ENCODE measurements at regions not wholly inside any gene's neighbourhood (a gene's known extent, or its start where the extent isn't known, plus 50 kb on each side); places are given as distances from the start of the nearest gene placed in this dataset.
"Not testable (repeated sequence)": the region's sequence is repeated elsewhere in the genome, so short reads cannot be mapped to it uniquely, and the experiment has no call there.

DNA sequence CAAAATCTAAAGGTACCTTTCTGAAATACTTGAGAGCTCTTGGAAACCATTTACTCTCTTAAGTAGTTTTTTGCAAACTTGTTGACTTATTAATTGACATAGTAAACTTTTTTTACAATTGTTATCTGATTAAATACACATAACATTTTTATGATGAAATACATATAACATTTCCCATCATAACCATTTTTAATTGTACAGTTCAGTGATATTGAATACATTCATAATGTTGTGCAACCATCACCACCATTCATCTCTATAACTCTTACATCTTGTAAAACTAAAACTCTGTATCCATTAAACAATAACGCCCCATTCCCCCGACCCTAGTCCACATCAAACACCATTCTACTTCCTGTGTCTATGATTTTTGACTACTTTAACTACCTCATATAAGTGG is 95.7 kb upstream of the ZNF648 start:
- Mint-ChIP-seq H3K36me3 (peaks cover 5% of the 10 kb centered on the region), H3K9me3 (peaks cover 16% of the 10 kb centered on the region), H3K27ac (no peak overlapping the region), H3K4me3 (no peak overlapping the region), H3K4me1 (peaks cover 5% of the 10 kb centered on the region), H3K27me3 (peaks cover 3% of the 10 kb centered on the region)

DNA sequence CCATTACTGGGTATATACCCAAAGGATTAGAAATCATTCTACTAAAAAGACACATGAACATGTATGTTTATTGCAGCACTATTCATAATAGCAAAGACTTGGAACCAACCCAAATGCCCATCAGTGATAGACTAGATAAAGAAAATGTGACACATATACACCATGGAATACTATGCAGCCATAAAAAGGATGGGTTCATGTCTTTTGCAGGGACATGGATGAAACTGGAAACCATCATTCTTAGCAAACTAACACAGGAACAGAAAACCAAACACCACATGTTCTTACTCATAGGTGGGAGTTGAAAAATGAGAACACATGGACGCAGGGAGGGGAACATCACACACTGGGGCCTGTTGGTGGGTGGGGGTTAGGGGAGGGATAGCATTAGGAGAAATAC is 92.9 kb upstream of the ZNF648 start:
- H3K4me1 Mint-ChIP-seq, H3K4me3 Mint-ChIP-seq, H3K27me3 Mint-ChIP-seq, H3K27ac Mint-ChIP-seq, H3K36me3 Mint-ChIP-seq: not testable (repeated sequence)
- H3K9me3 Mint-ChIP-seq = peaks cover 12% of the 10 kb centered on the region

DNA sequence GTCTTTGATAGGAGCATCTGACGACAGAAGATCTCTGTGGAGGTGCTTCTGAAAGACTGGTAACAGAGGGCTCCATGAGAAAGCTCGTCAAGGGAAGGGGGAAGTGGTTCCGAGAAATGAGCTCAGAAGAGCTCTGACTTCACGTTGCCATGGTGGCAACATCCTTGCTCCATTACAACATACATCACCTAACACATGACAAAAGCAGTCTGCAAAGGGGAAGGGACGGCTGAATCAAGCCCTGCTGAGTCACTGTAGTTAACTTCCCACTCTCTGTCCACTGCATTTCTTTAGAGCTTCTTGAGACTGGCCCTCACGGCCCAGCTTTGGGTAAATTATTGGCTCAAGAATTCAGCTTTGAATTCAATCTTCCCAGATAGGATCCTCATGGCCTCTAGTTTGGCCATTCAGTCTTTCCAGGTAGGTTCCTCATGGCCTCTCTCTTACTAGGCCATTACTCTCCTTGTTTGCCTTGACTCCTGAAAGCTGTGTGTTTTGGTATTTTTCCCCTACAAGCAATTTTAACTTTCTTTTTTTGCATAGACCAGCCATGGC is 88.0 kb upstream of the ZNF648 start:
- H3K36me3 Mint-ChIP-seq = peaks cover 2% of the 10 kb centered on the region
- peaks cover 12% of the 10 kb centered on the region for H3K4me1 Mint-ChIP-seq
- H3K9me3 Mint-ChIP-seq = no peaks in the 10 kb centered on the region
- no peaks in the 10 kb centered on the region for H3K27me3 Mint-ChIP-seq
- peak overlapping the region; percentile 47 for H3K27ac Mint-ChIP-seq
- H3K4me3 Mint-ChIP-seq = no peak overlapping the region

DNA sequence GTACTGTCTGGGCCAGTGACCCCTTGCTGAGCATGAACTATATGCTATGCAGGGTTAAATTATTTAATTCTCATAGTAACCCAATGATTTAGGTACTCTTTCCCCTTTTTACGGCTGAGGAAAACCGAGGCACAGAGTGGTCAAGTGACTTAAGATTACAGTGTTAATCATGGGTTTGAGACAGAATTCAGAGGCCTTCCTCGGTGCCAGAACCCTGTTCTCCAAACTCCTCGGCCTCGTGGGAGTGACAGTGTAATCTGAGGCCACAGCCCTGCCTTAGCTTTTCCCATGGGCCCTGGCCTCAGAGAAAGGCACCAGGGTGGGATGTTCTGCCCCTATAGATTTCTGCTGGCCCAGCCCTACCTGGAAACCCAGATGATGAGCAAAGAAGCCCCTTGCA is 86.4 kb upstream of the ZNF648 start:
- Mint-ChIP-seq H3K27me3 (no peaks in the 10 kb centered on the region), H3K9me3 (no peaks in the 10 kb centered on the region), H3K27ac (no peak overlapping the region), H3K4me3 (no peak overlapping the region), H3K4me1 (peaks cover 11% of the 10 kb centered on the region), H3K36me3 (peaks cover 2% of the 10 kb centered on the region)

DNA sequence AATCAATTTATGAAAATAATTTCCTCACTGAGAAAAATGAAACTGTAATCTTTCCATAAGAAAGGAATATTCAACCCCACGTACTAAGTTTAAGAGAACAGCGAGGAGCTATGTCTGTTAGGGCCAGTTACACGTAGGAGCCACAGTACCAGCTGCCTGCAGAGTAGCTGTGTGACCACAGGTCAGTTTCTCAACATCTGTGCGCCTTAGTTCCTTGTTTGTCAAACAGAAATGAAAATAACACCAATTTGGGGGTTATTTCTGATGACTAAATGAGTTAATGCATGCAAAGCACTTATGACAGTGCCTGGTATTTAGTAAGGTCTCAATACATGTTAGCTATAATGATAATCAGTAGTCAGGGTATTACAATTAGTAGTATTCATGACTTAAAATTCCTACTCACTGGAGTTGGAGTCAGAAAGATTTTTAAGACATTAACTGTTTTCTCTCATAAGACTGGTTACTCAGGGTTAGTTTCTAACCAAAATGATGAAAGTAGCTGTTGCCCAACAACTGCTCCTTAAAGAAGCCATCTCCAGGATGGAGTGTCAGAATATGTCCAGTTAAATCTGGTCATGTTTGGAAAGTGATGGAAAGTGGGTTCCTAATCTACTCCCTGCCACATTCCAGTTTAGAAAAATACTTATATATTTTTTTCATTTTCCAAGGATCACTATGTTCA is 85.8 kb upstream of the ZNF648 start:
- H3K36me3 Mint-ChIP-seq = no peaks in the 10 kb centered on the region
- no peak overlapping the region for H3K27ac Mint-ChIP-seq
- no peak overlapping the region for H3K4me3 Mint-ChIP-seq
- H3K4me1 Mint-ChIP-seq = peaks cover 12% of the 10 kb centered on the region
- no peaks in the 10 kb centered on the region for H3K9me3 Mint-ChIP-seq
- no peaks in the 10 kb centered on the region for H3K27me3 Mint-ChIP-seq

DNA sequence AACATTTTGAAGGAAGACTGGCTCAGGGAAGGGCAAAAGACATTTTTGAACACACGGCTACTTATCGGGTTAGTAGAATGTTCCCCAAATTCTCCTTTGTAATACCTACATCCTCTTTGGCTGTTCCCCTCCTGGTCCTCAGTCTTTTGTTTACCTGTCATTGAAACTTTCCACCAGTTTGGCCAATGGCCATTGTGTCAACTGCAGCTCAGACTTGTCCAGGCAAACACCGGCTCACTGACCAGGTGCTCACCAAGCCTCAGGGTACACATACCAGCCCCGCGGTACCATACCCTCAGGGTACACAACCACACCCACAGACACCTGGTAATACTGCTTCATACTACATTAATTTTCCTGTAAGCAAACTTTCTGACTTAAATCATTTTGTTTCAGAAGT is 84.8 kb upstream of the ZNF648 start:
- peaks cover 12% of the 10 kb centered on the region for H3K4me1 Mint-ChIP-seq
- no peak overlapping the region for H3K4me3 Mint-ChIP-seq
- no peak overlapping the region for H3K27ac Mint-ChIP-seq
- no peaks in the 10 kb centered on the region for H3K36me3 Mint-ChIP-seq
- no peaks in the 10 kb centered on the region for H3K9me3 Mint-ChIP-seq
- H3K27me3 Mint-ChIP-seq = no peaks in the 10 kb centered on the region

DNA sequence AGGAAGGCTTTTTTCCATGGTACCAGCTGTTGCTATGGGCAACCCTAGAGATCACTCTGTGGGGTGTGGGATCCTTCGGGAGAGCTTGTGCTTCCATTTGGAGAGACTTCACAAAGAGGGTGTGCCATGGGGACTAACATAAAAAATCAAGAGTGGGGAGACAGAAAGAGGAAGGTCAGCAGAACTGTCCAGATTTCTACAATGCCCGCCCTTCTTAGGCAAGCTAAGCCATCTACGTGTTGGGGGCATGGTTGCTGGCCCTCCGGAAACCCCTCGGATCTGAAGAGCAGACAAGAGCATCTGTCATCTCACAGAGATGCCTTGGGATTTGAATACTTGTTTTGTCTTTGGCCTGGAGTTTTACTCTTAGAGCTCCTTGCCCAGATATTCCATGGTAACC is 83.9 kb upstream of the ZNF648 start:
- no peak overlapping the region for H3K27ac Mint-ChIP-seq

DNA sequence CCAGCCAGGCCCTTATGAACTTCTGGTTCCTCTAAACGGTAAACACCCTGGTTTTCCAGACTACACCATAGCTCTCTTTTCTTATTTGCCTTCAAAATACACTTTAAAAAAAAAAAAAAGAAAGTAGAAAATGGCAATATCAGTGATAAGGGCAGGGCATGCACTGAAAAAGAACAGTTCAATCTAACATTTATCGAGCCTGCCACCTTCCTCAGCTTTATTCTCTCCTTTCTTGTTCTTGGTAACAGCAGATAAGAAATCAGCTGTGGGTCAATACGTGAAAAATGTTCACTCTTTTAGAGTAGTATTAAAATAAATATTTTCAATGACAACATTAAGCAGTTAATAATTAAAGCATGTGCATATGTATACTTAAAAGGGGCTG is 83.1 kb upstream of the ZNF648 start:
- no peak overlapping the region for H3K4me3 Mint-ChIP-seq
- peaks cover 1% of the 10 kb centered on the region for H3K27me3 Mint-ChIP-seq
- H3K9me3 Mint-ChIP-seq = no peaks in the 10 kb centered on the region
- H3K4me1 Mint-ChIP-seq = peaks cover 12% of the 10 kb centered on the region
- H3K27ac Mint-ChIP-seq = no peak overlapping the region
- H3K36me3 Mint-ChIP-seq = no peaks in the 10 kb centered on the region

More for the DNA sequence above, 83.9 kb upstream of the ZNF648 start:
- Mint-ChIP-seq H3K4me1 (peaks cover 12% of the 10 kb centered on the region), H3K4me3 (no peak overlapping the region), H3K27me3 (peaks cover 1% of the 10 kb centered on the region), H3K9me3 (no peaks in the 10 kb centered on the region), H3K36me3 (no peaks in the 10 kb centered on the region)

DNA sequence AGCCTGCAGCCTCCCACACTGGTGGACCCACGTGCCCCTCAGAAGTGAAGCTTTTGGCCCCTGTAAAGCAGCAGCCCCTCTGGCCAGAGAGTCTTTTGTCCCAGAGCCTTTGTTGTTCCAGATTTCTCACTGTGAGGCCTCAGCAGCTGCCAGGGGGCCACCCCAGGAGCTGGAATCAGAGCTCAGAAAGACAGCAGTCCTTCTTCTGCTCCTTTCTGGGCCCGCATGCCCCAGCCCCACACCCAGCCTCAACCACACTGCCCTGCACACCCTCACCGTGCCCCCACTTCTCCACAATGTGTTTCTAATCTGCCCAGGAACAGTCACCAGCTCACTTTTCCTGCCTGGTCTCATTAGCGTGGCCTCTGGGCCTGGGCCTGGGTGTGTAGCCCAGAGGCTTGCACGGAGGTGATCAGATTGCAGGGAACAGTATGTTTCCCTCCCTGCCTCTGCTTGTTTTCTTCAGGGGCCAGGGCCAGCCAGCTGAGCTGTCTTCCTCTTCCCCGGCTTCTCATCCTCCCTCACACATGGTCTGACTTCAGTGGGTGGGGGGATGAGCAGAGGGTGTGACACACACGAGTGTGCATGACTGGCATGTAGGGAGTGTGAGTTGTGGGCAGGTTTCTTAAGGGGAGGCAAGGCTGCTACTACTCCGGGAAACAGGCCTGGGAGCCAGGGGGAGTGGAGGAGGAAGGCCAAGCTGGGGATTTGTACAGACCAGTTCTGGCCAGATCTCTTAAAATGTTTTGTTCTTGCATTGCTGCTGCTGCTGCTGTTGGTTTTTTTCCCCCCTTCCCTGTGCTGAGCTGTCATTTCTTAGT is 82.5 kb upstream of the ZNF648 start:
- Mint-ChIP-seq H3K4me3 (no peak overlapping the region), H3K27me3 (peaks cover 1% of the 10 kb centered on the region), H3K4me1 (peaks cover 8% of the 10 kb centered on the region), H3K27ac (no peak overlapping the region), H3K9me3 (no peaks in the 10 kb centered on the region), H3K36me3 (no peaks in the 10 kb centered on the region)

DNA sequence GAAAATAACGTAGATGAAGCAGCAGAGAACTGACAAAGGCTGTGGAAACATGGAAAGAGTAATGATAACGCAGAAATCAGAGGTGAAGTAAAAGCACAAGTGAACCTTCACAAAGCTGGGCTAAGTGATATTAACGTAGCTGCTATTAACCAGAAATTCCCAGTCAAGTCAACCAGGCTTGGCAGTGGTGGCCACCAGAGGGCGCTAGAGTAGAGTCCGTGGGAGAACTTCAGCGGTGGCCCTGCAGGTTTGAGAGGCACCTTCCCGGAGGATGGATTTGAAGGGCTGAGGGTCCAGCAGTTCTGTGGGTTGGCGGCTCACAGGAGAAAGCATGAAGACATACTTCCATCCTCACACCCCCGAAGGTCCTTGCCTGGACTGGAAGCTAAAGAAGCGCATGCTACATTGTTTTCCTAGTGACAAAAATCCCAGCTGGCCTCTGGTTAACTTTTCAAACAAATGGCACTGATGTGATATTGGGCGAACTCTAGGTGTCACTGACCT is 81.7 kb upstream of the ZNF648 start:
- Mint-ChIP-seq H3K9me3 (no peaks in the 10 kb centered on the region), H3K27ac (no peak overlapping the region), H3K27me3 (peaks cover 1% of the 10 kb centered on the region), H3K4me1 (peaks cover 5% of the 10 kb centered on the region), H3K4me3 (no peak overlapping the region), H3K36me3 (no peaks in the 10 kb centered on the region)

DNA sequence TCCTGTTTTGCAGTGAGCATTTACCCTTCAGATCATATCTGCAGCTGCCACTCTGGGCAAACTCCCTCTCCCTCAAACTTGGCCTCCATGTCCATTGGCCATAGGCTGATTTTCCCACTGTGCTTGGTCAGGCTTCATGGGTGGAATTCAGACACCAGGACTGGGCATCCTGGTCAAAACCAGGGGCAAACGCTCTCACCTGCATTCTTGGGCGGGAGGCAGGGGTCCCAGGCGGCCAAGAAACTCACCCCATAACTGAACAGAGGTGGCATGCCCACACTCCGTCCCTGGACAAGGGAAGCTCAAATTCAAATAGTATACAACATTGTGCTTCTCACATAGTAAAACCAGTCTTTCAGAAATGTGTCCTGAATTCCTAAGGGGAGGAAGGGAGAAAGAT is 81.1 kb upstream of the ZNF648 start:
- H3K4me3 Mint-ChIP-seq = no peak overlapping the region
- H3K4me1 Mint-ChIP-seq = peaks cover 5% of the 10 kb centered on the region
- H3K27ac Mint-ChIP-seq = no peak overlapping the region
- peaks cover 1% of the 10 kb centered on the region for H3K27me3 Mint-ChIP-seq
- H3K36me3 Mint-ChIP-seq = no peaks in the 10 kb centered on the region
- no peaks in the 10 kb centered on the region for H3K9me3 Mint-ChIP-seq

DNA sequence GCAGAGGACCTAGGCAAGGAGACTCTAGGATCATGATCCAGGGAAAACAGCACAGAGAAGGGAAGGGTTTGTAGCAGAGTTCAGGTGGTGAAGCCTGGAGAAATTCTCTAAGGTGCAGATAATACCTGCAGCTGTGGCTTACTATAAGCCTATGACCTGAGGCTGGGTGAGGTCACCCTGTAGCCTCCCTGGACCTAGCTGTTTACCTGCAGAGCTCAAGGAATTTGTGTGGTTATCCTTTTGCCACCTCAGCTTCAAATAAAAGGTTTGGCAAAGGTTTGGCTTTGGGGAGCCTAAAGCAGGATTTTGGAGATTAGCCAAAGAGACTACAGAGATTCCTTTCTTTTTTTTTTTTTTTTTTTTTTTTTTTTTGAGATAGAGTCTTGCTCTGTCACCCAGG is 79.5 kb upstream of the ZNF648 start:
- no peak overlapping the region for H3K27ac Mint-ChIP-seq
- peaks cover 5% of the 10 kb centered on the region for H3K4me1 Mint-ChIP-seq
- H3K27me3 Mint-ChIP-seq = peaks cover 1% of the 10 kb centered on the region

DNA sequence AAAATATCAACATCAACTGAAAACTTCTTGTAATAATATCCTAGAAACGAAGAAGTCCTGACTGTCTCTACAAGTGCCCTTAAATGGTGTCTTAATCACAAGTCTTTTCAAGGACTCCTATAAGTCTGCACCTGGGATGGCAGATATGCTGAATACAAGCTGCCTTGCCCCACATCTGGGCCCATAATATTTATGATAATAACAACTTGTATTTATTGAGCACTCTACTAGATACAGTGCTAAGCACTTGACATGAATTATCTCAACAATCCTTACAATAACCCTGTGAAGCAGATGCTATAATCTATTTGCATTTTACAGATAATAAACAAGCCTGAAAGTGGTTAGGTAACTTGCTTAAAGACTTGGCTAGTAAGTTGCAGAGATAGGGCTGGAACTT is 78.0 kb upstream of the ZNF648 start:
- Mint-ChIP-seq H3K27ac (no peak overlapping the region), H3K36me3 (no peaks in the 10 kb centered on the region), H3K27me3 (peaks cover 1% of the 10 kb centered on the region), H3K4me1 (peaks cover 5% of the 10 kb centered on the region), H3K4me3 (no peak overlapping the region), H3K9me3 (no peaks in the 10 kb centered on the region)

More for the DNA sequence above, 79.5 kb upstream of the ZNF648 start:
- Mint-ChIP-seq H3K36me3 (no peaks in the 10 kb centered on the region), H3K9me3 (no peaks in the 10 kb centered on the region), H3K4me3 (no peak overlapping the region)

DNA sequence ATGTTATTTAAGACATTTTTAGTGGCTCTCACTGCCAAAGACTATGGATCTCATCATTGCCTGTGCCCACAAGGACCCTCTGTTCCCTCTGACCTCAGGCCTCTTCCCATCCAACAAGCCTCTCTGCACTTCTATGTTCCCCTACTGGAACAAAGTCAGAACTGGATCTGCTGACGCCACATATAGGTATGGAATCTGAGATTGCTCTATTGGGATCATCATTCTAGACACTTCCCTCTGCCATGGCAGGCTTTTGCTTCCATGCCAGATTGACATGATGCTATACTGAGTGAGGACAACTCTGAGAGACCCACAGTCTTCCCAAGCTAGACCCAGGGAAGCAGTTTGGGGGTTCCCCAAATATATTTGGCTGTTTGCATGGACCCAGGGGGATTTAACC is 76.0 kb upstream of the ZNF648 start:
- no peak overlapping the region for H3K27ac Mint-ChIP-seq
- H3K27me3 Mint-ChIP-seq = peaks cover 1% of the 10 kb centered on the region
- H3K4me1 Mint-ChIP-seq = no peaks in the 10 kb centered on the region
- no peak overlapping the region for H3K4me3 Mint-ChIP-seq
- no peaks in the 10 kb centered on the region for H3K9me3 Mint-ChIP-seq
- H3K36me3 Mint-ChIP-seq = peaks cover 1% of the 10 kb centered on the region

DNA sequence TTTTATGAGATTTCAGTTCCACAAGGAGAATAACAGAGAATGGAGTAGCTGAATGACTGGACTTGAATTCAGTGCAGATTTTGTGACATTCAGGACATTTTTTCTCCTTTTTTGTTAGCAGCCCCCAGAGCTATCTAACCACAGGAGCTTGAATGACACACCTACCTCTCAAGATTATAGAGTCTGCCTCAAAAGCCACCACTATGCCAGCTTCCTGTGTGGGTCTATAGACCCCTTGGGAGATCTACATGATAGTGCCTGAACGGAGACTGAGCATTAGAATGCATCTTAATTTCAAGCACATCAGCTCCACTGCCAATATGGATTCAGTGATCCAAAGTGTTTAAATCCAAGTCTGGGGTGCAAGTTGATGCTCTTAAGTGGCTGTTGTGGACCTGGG is 74.4 kb upstream of the ZNF648 start:
- no peaks in the 10 kb centered on the region for H3K4me1 Mint-ChIP-seq
- H3K9me3 Mint-ChIP-seq = no peaks in the 10 kb centered on the region
- no peak overlapping the region for H3K27ac Mint-ChIP-seq
- H3K4me3 Mint-ChIP-seq = no peak overlapping the region
- peaks cover 1% of the 10 kb centered on the region for H3K36me3 Mint-ChIP-seq
- peaks cover 1% of the 10 kb centered on the region for H3K27me3 Mint-ChIP-seq

DNA sequence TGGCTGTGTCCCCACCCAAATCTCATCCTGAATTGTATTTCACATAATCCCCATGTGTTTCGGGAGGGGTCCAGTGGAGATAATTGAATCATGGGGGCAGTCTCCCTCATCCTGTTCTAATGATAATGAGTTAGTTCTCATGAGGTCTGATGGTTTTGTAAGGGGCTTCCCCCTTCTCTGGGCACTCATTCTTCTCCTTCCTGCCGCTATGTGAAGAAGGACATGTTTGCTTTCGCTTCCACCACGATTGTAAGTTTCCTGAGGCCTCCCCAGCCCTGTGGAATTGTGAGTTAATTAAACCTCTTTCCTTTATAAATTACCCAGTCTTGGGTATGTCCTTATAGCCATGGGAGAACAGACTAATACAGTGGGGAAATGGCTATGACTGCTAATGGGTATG is 72.7 kb upstream of the ZNF648 start:
- Mint-ChIP-seq H3K36me3 (peaks cover 1% of the 10 kb centered on the region), H3K27ac (no peak overlapping the region), H3K27me3 (no peaks in the 10 kb centered on the region), H3K4me1 (no peaks in the 10 kb centered on the region), H3K9me3 (no peaks in the 10 kb centered on the region), H3K4me3 (no peak overlapping the region)

Data from activated naive CD4-positive, alpha-beta T cell treated with anti-CD3 and anti-CD28 coated beads, Interleukin-2, amount 50 U/mL, for 24 hours (primary cell).